Neural crest cell (in vitro differentiated cells): ENCODE measurements at regions not wholly inside any gene's neighbourhood (a gene's known extent, or its start where the extent isn't known, plus 50 kb on each side); places are given as distances from the start of the nearest gene placed in this dataset.

Experiments
- DNase-seq: peaks from one replicate; pipeline ENCODE4 v3.0.0; 2021; ENCODE audit warnings: low read depth, mixed read lengths, low spot score
- H3K27ac Mint-ChIP-seq: one replicate; pipeline ENCODE4 v1.8.0; 2021; ENCODE audit warnings: mild to moderate bottlenecking, mixed read lengths; ENCODE audit not compliant: unreplicated experiment
- H3K27me3 Mint-ChIP-seq: 2 replicates; pipeline ENCODE4 v1.8.0; 2021; ENCODE audit warnings: low read depth, mild to moderate bottlenecking, mixed read lengths
- H3K36me3 Mint-ChIP-seq: 2 replicates; pipeline ENCODE4 v1.8.0; 2021; ENCODE audit warnings: low read depth, mild to moderate bottlenecking, mixed read lengths
- H3K4me1 Mint-ChIP-seq: 2 replicates; pipeline ENCODE4 v1.8.0; 2021; ENCODE audit warnings: mixed read lengths
- H3K4me3 Mint-ChIP-seq: one replicate; pipeline ENCODE4 v1.8.0; 2021; ENCODE audit warnings: mild to moderate bottlenecking, mixed read lengths
- H3K9me3 Mint-ChIP-seq: 2 replicates; pipeline ENCODE4 v1.8.0; 2021; ENCODE audit warnings: mixed read lengths
- TF ChIP-seq, protein P1 (sequence below): fragments of 200-600 bp; sonication (generic); conservative IDR thresholded peaks from 2 replicates; pipeline ENCODE4 v1.5.0; 2021; ENCODE audit warnings: antibody characterized with exemption, mild to moderate bottlenecking

DNA sequence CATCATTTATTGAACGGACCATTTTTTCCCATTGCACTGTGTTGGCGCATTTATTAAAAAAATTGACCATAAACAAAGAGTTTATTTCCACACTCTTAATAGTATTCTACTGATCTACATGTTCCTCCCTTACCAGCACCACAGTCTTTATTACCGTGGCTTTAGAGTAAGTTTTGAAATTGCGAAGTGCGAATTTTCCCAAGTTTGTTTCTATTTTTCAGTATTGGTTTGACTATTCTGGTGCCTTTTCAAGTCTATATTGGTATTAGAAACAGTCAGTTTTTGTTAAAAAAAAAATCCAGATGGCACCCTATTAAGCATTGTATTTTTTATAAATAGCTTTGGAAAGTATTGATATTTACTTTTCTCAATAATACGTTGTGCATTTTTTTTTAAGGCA lies 795.1 kb upstream of the HS6ST1 start:
- DNase-seq: no peak
- Mint-ChIP-seq H3K9me3 (no peaks in the 10 kb centered on the region), H3K27me3 (no peaks in the 10 kb centered on the region), H3K4me1 (peaks cover 5% of the 10 kb centered on the region), H3K27ac (no peak overlapping the region), H3K36me3 (no peaks in the 10 kb centered on the region), H3K4me3 (no peak overlapping the region)
- TF ChIP-seq, protein P1, sequence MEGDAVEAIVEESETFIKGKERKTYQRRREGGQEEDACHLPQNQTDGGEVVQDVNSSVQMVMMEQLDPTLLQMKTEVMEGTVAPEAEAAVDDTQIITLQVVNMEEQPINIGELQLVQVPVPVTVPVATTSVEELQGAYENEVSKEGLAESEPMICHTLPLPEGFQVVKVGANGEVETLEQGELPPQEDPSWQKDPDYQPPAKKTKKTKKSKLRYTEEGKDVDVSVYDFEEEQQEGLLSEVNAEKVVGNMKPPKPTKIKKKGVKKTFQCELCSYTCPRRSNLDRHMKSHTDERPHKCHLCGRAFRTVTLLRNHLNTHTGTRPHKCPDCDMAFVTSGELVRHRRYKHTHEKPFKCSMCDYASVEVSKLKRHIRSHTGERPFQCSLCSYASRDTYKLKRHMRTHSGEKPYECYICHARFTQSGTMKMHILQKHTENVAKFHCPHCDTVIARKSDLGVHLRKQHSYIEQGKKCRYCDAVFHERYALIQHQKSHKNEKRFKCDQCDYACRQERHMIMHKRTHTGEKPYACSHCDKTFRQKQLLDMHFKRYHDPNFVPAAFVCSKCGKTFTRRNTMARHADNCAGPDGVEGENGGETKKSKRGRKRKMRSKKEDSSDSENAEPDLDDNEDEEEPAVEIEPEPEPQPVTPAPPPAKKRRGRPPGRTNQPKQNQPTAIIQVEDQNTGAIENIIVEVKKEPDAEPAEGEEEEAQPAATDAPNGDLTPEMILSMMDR: no peak

DNA sequence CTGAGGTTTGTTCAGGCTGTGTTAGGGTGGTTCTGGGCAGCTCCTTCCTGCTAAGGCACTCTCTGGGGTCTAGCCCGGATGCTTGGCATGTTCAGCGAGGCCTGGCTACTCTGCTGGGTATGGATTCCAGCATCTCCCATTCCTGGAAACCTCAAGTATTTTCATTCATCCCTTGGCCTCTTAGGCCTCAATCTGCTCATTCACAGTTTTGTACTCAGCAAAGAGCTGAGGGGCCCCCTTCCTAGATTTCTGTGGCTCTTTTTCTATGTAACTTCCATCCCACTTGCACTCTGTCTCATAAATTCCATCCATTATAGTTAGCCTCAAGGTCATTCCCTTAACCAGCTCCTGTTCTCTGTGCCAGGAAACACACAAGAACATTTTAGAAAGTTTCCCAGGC lies 798.8 kb upstream of the HS6ST1 start:
- no peak overlapping the region for H3K4me3 Mint-ChIP-seq
- H3K36me3 Mint-ChIP-seq: no peaks in the 10 kb centered on the region
- peaks cover 5% of the 10 kb centered on the region for H3K9me3 Mint-ChIP-seq
- peaks cover 5% of the 10 kb centered on the region for H3K4me1 Mint-ChIP-seq
- no peak for DNase-seq
- TF ChIP-seq, protein P1: no peak
- no peak overlapping the region for H3K27ac Mint-ChIP-seq
- no peaks in the 10 kb centered on the region for H3K27me3 Mint-ChIP-seq

DNA sequence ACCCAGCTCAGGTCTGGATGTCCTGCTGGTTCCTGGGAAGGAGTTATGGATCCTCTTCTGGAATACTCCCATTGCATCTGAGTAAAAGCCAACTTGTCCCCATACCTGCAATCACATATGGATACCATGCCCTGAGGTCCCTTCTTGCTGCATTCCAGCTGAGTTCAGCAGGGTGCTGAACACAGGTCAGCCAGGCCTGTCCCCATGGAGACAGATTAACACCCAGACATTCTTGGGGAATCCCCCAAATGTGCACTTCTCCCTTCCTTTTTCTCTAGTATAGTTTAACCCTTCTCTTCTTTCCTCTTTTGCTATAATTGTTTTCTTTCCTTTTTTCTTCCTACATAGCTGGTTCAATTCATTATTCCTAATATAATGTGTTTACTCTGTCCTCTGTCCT lies 799.6 kb upstream of the HS6ST1 start:
- no peak overlapping the region for H3K27ac Mint-ChIP-seq

DNA sequence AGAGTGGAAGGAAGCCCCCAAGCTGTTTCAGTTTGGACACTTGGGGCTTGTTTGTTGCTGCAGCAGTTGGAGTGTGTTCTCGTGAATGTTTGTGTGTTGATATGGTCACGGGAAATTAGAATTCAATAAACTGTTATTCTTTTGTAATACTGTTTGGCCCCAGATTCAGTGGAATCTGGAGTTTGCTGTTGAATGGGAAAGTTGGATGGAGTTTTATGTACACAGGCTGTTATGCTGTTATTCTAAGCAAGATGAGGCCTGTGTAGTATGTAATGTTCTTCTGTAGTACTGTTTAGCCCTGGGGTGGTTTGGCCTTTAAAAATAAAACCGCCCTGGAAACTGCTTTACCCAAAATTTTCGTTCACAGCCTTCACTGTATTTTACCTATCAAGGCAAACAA lies 810.4 kb upstream of the HS6ST1 start:
- peaks cover 6% of the 10 kb centered on the region for H3K9me3 Mint-ChIP-seq
- TF ChIP-seq, protein P1: no peak
- DNase-seq: no peak
- no peaks in the 10 kb centered on the region for H3K27me3 Mint-ChIP-seq
- no peak overlapping the region for H3K4me3 Mint-ChIP-seq
- no peak overlapping the region for H3K27ac Mint-ChIP-seq
- no peaks in the 10 kb centered on the region for H3K4me1 Mint-ChIP-seq
- H3K36me3 Mint-ChIP-seq: peaks cover 2% of the 10 kb centered on the region

More for the DNA sequence above, 799.6 kb upstream of the HS6ST1 start:
- Mint-ChIP-seq H3K36me3 (no peaks in the 10 kb centered on the region), H3K9me3 (peaks cover 5% of the 10 kb centered on the region), H3K4me3 (no peak overlapping the region), H3K4me1 (peaks cover 5% of the 10 kb centered on the region), H3K27me3 (no peaks in the 10 kb centered on the region)
- DNase-seq: no peak
- TF ChIP-seq, protein P1: no peak

- Mint-ChIP-seq H3K27me3 (no peaks in the 10 kb centered on the region), H3K4me3 (no peak overlapping the region), H3K9me3 (peaks cover 4% of the 10 kb centered on the region)
Measured at GRCh38 chr2:129133692-129134641, 815.3 kb upstream of the HS6ST1 start.

More at GRCh38 chr2:129133692-129134641, 815.3 kb upstream of the HS6ST1 start:
- H3K4me1 Mint-ChIP-seq: no peaks in the 10 kb centered on the region
- no peak overlapping the region for H3K27ac Mint-ChIP-seq
- DNase-seq: no peak
- H3K36me3 Mint-ChIP-seq: no peaks in the 10 kb centered on the region
- TF ChIP-seq, protein P1: no peak
